GM20000 (cell line): ENCODE measurements at regions not wholly inside any gene's neighbourhood (a gene's known extent, or its start where the extent isn't known, plus 50 kb on each side); places are given as distances from the start of the nearest gene placed in this dataset.

Experiments used
- DNase-seq: peaks from one replicate; pipeline ENCODE4 v3.0.0; 2012; ENCODE audit warnings: low spot score
- CTCF ChIP-seq: IDR thresholded peaks from 2 replicates; pipeline ENCODE4 v1.5.1; 2012; ENCODE audit warnings: mild to moderate bottlenecking, control low read depth; ENCODE audit errors: extremely low read depth, missing control alignments

- DNase-seq, result no peak
- no peak for TF ChIP-seq CTCF
Measured at GRCh38 chr1:209230314-209230713, 353.2 kb upstream of the CAMK1G start.

- DNase-seq, result no peak
- no peak for TF ChIP-seq CTCF
Measured at GRCh38 chr1:209231476-209232156, 351.9 kb upstream of the CAMK1G start.

GRCh38 chr1:209232197-209232596, 351.3 kb upstream of the CAMK1G start:
- DNase-seq, result no peak
- no peak for TF ChIP-seq CTCF

GRCh38 chr1:209232759-209233158, 350.8 kb upstream of the CAMK1G start:
- TF ChIP-seq CTCF, result no peak
- no peak for DNase-seq

GRCh38 chr1:209235166-209235565, 348.3 kb upstream of the CAMK1G start:
- DNase-seq, result no peak
- no peak for TF ChIP-seq CTCF

GRCh38 chr1:209238356-209238755, 345.2 kb upstream of the CAMK1G start:
- no peak for DNase-seq

GRCh38 chr1:209240351-209240750, 343.2 kb upstream of the CAMK1G start:
- no peak for DNase-seq
- TF ChIP-seq CTCF, result no peak

More at GRCh38 chr1:209238356-209238755, 345.2 kb upstream of the CAMK1G start:
- TF ChIP-seq CTCF, result no peak
